Pancreas (tissue), 10 donors: ENCODE measurements at regions not wholly inside any gene's neighbourhood (a gene's known extent, or its start where the extent isn't known, plus 50 kb on each side); places are given as distances from the start of the nearest gene placed in this dataset.
"Not testable (repeated sequence)": the region's sequence is repeated elsewhere in the genome, so short reads cannot be mapped to it uniquely, and the experiment has no call there.

Source experiments
- ATAC-seq, 4 donors: fragments of 200-7000 bp; cut with Tn5 transposase; one replicate each; pipeline versions ENCODE4 v1.8.0 to v1.9.1; 2020; ENCODE audit warnings: mild to moderate bottlenecking in 4 of 4, moderate library complexity in 4 of 4
- DNase-seq, 6 donors: peaks; one replicate each; pipeline ENCODE4 v3.0.0-alpha.2; 2020
- FAIRE-seq: peaks from 2 replicates; lab custom pipeline; 2012; peaks lifted over from hg19 to GRCh38; lab: Jason Lieb, UNC
- H3K27ac ChIP-seq, 4 donors: fragments of 200-600 bp; sonication (generic); 1 replicate in 3 of 4; 2 replicates in 1 of 4; pipeline versions ENCODE4 v1.5.0 to v1.8.0; 2020
- H3K27me3 ChIP-seq, 4 donors: fragments of 200-600 bp; one replicate each; pipeline ENCODE4 v1.8.0; 2021
- H3K36me3 ChIP-seq, 3 donors: fragments of 200-600 bp; sonication (generic) in 1 of 3; one replicate each; pipeline versions ENCODE4 v1.5.0 to v1.8.0; 2020 to 2021
- H3K4me1 ChIP-seq, 3 donors: fragments of 200-600 bp; one replicate each; pipeline ENCODE4 v1.8.0; 2021
- H3K4me3 ChIP-seq, 4 donors: fragments of 200-600 bp; sonication (generic) in 2 of 4; one replicate each; pipeline versions ENCODE4 v1.5.0 to v1.8.0; 2020 to 2021
- H3K9me3 ChIP-seq, 4 donors: fragments of 200-600 bp; one replicate each; pipeline ENCODE4 v1.8.0; 2021
- WGBS, 2 donors: extraction: QIAGEN DNeasy Blood & Tissue Kit; methylation state at CpG; one replicate each; pipeline ENCODE4 v1.1.7; 2013; 5-methylcytosine and 5-hydroxymethylcytosine counted together
- intact Hi-C, 3 donors: fragments of 100-400 bp; cut with DNase I; formaldehyde crosslinking; loops; one replicate each; pipeline versions ENCODE4 v1.11.1 to v1.14.2; 2022
- donor health status: healthy with polysubstance abuse.
- donor health status: DM: no; HTN: no; CAD: no; lungs with moderate emphysema.
- donor health status: DM: no; HTN: no; CAD: no.
- donor health status: control.
- donor health status: control.
- donor health status: Bipolar disorder and iron deficiency.
- donor health status: DM: yes; HTN: yes; CAD: no.
- donor health status: DM: no; HTN: no; CAD: no.
- donor health status: DM: no; HTN: no; CAD: no.
- donor health status: DM: yes; HTN: yes; CAD: no.

DNA sequence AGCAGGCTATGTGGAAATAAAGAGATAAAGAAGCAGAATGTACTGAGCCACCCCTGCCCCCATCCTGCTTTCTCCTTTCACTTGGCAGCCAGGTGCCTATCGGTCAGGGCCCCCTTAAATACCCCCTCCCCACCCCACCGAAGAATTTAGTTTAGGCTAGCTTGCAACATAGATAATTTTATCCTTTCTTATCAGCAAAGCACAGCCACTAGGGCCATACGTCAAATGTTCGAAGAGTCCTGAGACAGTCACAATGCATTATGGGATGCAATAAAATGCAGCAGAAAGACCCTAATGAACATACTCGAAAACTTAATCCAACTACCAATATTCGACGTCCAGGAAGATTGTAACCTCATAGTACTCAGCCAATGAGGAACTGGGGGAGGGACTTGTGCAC is 71.4 kb downstream of the ZNF195 start:
- FAIRE-seq, H3K27ac ChIP-seq, H3K27me3 ChIP-seq, H3K4me1 ChIP-seq, intact Hi-C loops, H3K36me3 ChIP-seq, DNase-seq, H3K4me3 ChIP-seq, ATAC-seq, H3K9me3 ChIP-seq: not testable (repeated sequence)
- 31 to 42% methylated on average over 3 of the region's 7 CpGs for WGBS, 2 donors

- FAIRE-seq, H3K4me3 ChIP-seq, H3K4me1 ChIP-seq, H3K27me3 ChIP-seq, intact Hi-C loops, H3K27ac ChIP-seq, H3K36me3 ChIP-seq, H3K9me3 ChIP-seq, DNase-seq: not testable (repeated sequence)
- peak in 1 of 4 donors; percentile 56 for ATAC-seq
- no CpG with 5 or more reads among the region's 12 CpGs for WGBS, 2 donors
Measured at GRCh38 chr11:3301060-3301459, 68.8 kb upstream of the MRGPRE start.

DNA sequence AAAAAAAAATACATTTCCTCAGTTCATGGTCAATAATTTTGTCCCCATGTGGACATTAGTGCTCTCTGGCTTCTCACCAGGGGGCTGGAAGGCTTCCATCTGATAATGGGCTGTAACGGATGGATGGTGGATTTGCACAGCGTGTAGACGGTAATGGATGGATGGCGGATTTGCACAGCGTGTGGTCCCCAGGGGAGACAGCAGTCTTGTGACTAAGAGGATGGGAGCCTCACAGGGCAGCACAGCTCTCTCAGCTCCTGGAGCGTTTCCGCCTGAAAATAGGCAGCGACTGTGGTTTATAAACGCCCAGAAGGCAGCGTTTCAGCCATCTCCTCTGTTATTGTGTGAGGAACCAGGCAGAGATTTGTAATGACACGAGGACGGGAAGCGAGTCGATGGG is 68.4 kb upstream of the MRGPRE start:
- ATAC-seq = peak in 3 of 4 donors; percentile 23 to 84 (median 72)
- intact Hi-C loops, H3K4me3 ChIP-seq, H3K9me3 ChIP-seq, DNase-seq, H3K27me3 ChIP-seq, H3K36me3 ChIP-seq, H3K4me1 ChIP-seq, H3K27ac ChIP-seq, FAIRE-seq: not testable (repeated sequence)
- WGBS, 2 donors = no CpG with 5 or more reads among the region's 14 CpGs

GRCh38 chr11:3297834-3298233 is 65.6 kb upstream of the MRGPRE start:
- H3K4me3 ChIP-seq, H3K27ac ChIP-seq, H3K9me3 ChIP-seq, DNase-seq, H3K36me3 ChIP-seq, H3K4me1 ChIP-seq, FAIRE-seq, H3K27me3 ChIP-seq, intact Hi-C loops, ATAC-seq: not testable (repeated sequence)
- 73 to 80% methylated on average over 2 to 3 of the region's 5 CpGs for WGBS, 2 donors

GRCh38 chr11:3290563-3290962 is 58.3 kb upstream of the MRGPRE start:
- H3K9me3 ChIP-seq, FAIRE-seq, H3K36me3 ChIP-seq, ATAC-seq, H3K27ac ChIP-seq, H3K27me3 ChIP-seq, DNase-seq, H3K4me3 ChIP-seq, H3K4me1 ChIP-seq, intact Hi-C loops: not testable (repeated sequence)
- WGBS, 2 donors = 38% methylated on average over 2 of the region's 7 CpGs; no CpG with 5 or more reads in 1 of the 2 donors

DNA sequence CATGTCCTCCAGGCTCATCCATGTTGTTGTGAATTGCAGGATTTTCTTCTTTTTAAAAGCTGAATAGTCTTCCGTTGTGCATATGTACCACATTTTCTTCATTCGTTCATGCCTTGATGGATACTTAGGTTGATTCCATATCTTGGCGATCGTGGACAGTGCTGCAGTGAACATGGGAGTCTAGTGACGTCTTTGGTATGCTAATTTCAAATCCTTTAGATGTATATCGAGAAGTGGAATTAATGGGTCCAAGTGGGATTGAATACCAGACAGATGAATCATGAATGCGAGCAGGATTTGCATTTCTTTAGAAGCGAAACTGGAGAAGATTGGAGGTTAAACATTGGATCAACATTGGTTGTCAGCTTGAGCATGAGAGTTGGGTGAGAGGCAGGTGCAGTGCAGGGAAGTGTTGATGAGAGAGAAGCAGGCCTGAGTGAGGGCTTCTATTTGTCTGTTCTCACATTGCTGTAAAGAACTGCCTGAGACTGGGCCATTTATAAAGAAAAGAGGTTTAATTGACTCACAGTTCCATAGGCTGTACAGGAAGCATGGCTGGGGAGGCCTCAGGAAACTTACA is 55.2 kb upstream of the MRGPRE start:
- H3K9me3 ChIP-seq, H3K27me3 ChIP-seq, H3K4me1 ChIP-seq, H3K36me3 ChIP-seq, intact Hi-C loops, DNase-seq, FAIRE-seq, ATAC-seq, H3K27ac ChIP-seq, H3K4me3 ChIP-seq: not testable (repeated sequence)
- WGBS, 2 donors = no CpG with 5 or more reads among the region's 8 CpGs

DNA sequence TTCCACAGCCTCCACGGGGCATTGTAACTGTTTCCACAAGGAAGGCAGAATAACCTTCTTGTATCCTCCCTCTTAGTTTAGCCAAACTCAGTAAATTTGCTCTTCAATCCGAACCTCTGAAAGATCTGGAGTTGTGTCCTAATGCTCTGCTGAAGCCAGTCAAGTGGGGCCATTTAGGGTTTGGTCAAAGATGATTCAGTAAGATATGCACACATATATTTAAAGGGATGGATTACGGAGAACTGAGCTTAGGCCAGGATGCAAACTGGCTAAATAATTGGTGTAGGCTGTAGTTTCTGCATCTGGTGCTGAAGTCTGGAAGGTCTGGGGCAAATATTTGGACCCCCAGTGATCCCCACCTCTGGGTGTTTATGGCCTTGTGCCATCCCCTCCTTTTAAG is 53.0 kb upstream of the MRGPRE start:
- FAIRE-seq, ATAC-seq, intact Hi-C loops: not testable (repeated sequence)

DNA sequence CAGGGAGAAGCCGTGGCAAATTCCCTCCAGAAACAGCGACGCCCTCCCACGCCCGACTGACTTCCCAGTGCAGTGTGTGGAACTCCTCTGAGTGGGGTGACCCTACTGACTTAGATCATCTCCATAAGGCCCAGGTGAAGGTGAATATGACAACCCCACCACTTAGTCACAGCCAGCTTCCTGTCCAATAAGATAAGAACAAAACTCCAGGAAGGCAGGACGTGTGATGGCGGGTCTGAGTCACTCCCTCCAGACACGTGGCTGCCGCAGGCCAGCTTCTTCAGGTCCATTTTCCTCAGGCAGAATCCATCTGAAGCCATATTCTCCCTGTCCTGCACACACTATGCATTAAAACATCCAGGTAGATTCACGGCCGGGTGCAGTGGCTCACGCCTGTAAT is 52.0 kb upstream of the MRGPRE start:
- H3K27ac ChIP-seq, H3K27me3 ChIP-seq, ATAC-seq, H3K4me3 ChIP-seq, FAIRE-seq, H3K36me3 ChIP-seq, DNase-seq, H3K9me3 ChIP-seq, H3K4me1 ChIP-seq, intact Hi-C loops: not testable (repeated sequence)
- WGBS, 2 donors = no CpG with 5 or more reads among the region's 12 CpGs

More for the DNA sequence above, 53.0 kb upstream of the MRGPRE start:
- not testable (repeated sequence) for DNase-seq, H3K4me3 ChIP-seq, H3K9me3 ChIP-seq, H3K27me3 ChIP-seq, H3K4me1 ChIP-seq, H3K27ac ChIP-seq, H3K36me3 ChIP-seq
- WGBS, 2 donors = no CpG with 5 or more reads among the region's 3 CpGs

- FAIRE-seq, H3K36me3 ChIP-seq, H3K9me3 ChIP-seq, DNase-seq, H3K4me1 ChIP-seq, H3K27me3 ChIP-seq, H3K4me3 ChIP-seq, ATAC-seq, intact Hi-C loops, H3K27ac ChIP-seq: not testable (repeated sequence)
- WGBS, 2 donors = 82 to 91% methylated on average over 1 of the region's 4 CpGs
Measured at GRCh38 chr11:3282692-3283091, 50.5 kb upstream of the MRGPRE start.
